ENCODE measurements at regions not wholly inside any gene's neighbourhood (a gene's known extent, or its start where the extent isn't known, plus 50 kb on each side); places are given as distances from the start of the nearest gene placed in this dataset.

GRCh38 chr9:118609355-118610044 lies 759.7 kb downstream of the BRINP1 start:
- no peak for TF ChIP-seq CTCF (IDR thresholded peaks at IDR 0.05)
- intact Hi-C loops (cut with DNase I), result no loop called here
- no peak overlapping the region for H3K4me3 ChIP-seq
- 58 to 59% methylated on average over 3 of the region's 3 CpGs for WGBS, 2 donors
- no peak overlapping the region for H3K27ac ChIP-seq
- DNase-seq (no peak), FAIRE-seq (peak; percentile 39), ATAC-seq (no peak)
- no peaks in the 10 kb centered on the region for H3K36me3 ChIP-seq
- H3K9me3 ChIP-seq, result no peaks in the 10 kb centered on the region
- H3K27me3 ChIP-seq, result peaks cover 0 to 11% (median 0%) of the 10 kb centered on the region in 4 donors
- H3K4me1 ChIP-seq, result no peaks in the 10 kb centered on the region

- Histone ChIP-seq H3K4me1 (no peaks in the 10 kb centered on the region), H3K36me3 (no peaks in the 10 kb centered on the region), H3K9me3 (no peaks in the 10 kb centered on the region), H3K4me3 (no peak overlapping the region), H3K27me3 (peaks cover 0 to 11% (median 0%) of the 10 kb centered on the region in 4 donors), H3K27ac (no peak overlapping the region)
- no peak for DNase-seq
- 27 to 34% methylated on average over 3 of the region's 3 CpGs for WGBS, 2 donors
- TF ChIP-seq CTCF (IDR thresholded peaks at IDR 0.05), result no peak
- intact Hi-C loops (cut with DNase I), result no loop called here
- no peak for FAIRE-seq
- ATAC-seq, result no peak
Measured at GRCh38 chr9:118612201-118612600, 757.0 kb downstream of the BRINP1 start.

GRCh38 chr9:118613996-118614395 lies 755.2 kb downstream of the BRINP1 start:
- no peak overlapping the region for H3K27ac ChIP-seq
- H3K4me3 ChIP-seq, result no peak overlapping the region
- peaks cover 0 to 11% (median 0%) of the 10 kb centered on the region in 4 donors for H3K27me3 ChIP-seq
- DNase-seq (no peak), ATAC-seq (no peak), FAIRE-seq (no peak)
- no peak for TF ChIP-seq CTCF (IDR thresholded peaks at IDR 0.05)
- no peaks in the 10 kb centered on the region for H3K9me3 ChIP-seq
- intact Hi-C loops (cut with DNase I), result no loop called here
- H3K4me1 ChIP-seq, result no peaks in the 10 kb centered on the region
- WGBS, 2 donors, result 29 to 34% methylated on average over 1 of the region's 1 CpG
- H3K36me3 ChIP-seq, result no peaks in the 10 kb centered on the region

- FAIRE-seq, result no peak
- H3K36me3 ChIP-seq, result no peaks in the 10 kb centered on the region
- H3K27me3 ChIP-seq, result no peaks in the 10 kb centered on the region
- ATAC-seq, result no peak
- intact Hi-C loops (cut with DNase I), result no loop called here
- no peak for DNase-seq
- H3K4me3 ChIP-seq, result no peak overlapping the region
- H3K27ac ChIP-seq, result no peak overlapping the region
- WGBS, 2 donors, result 56 to 74% methylated on average over 1 of the region's 1 CpG
- TF ChIP-seq CTCF (IDR thresholded peaks at IDR 0.05), result no peak
- no peaks in the 10 kb centered on the region for H3K4me1 ChIP-seq
- H3K9me3 ChIP-seq, result no peaks in the 10 kb centered on the region
Measured at GRCh38 chr9:118618084-118618483, 751.2 kb downstream of the BRINP1 start.

- no peak for TF ChIP-seq CTCF (IDR thresholded peaks at IDR 0.05)
- no peaks in the 10 kb centered on the region for H3K4me1 ChIP-seq
- H3K27ac ChIP-seq, result no peak overlapping the region
- no peak for FAIRE-seq
- intact Hi-C loops (cut with DNase I), result no loop called here
- no peak for ATAC-seq
- 33 to 36% methylated on average over 2 of the region's 2 CpGs for WGBS, 2 donors
- no peak overlapping the region for H3K4me3 ChIP-seq
- no peaks in the 10 kb centered on the region for H3K9me3 ChIP-seq
- H3K27me3 ChIP-seq, result no peaks in the 10 kb centered on the region
- H3K36me3 ChIP-seq, result no peaks in the 10 kb centered on the region
- no peak for DNase-seq
Measured at GRCh38 chr9:118618849-118619248, 750.4 kb downstream of the BRINP1 start.
